ENCODE measurements at regions not wholly inside any gene's neighbourhood (a gene's known extent, or its start where the extent isn't known, plus 50 kb on each side); places are given as distances from the start of the nearest gene placed in this dataset.

DNA sequence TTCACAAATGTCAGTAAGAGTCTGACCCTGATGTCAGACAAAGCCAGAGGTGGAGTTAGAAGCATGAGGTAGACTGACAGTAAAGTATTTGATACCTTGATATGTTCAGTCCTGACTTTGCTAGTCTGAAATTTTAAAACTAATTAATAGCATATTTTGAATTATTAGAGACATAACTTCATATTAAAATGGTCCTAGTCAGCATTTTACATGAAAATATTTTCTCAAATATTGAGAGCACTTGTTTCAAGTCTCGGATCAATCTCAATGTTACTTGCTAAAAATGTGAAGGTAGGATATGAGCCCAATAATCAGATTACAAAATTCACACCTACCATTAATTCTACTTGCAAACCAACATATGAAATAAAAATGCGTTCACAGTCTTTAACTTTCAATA, 58.1 kb upstream of the TTC14 start:
- no peak for DNase-seq (ENCODE audit: low spot score)

GRCh38 chr3:180546863-180547262, 55.1 kb upstream of the TTC14 start:
- no peak for DNase-seq (ENCODE audit: low spot score)

DNA sequence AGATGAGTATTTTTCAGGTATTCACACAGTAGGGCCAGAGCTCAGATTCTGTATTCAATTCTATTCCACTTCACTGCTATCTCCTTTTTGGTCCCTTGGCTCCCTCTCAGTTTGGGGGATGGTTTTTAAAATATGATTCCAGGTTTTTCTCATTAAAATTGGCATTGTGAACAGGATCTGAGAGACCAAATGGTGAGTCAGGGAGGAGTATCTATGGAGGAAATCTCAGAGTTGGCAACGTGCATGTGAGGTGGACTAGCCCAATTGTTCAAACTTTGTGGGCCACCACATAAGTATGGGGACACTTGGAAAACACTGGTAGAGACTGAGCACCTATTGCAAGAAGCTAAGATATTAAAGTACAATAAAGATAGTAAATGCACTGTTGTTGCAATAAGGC, 53.9 kb upstream of the TTC14 start:
- DNase-seq (ENCODE audit: low spot score) = no peak

All from kidney tubule cell (primary cell).